ENCODE measurements at regions not wholly inside any gene's neighbourhood (a gene's known extent, or its start where the extent isn't known, plus 50 kb on each side); places are given as distances from the start of the nearest gene placed in this dataset.

DNA sequence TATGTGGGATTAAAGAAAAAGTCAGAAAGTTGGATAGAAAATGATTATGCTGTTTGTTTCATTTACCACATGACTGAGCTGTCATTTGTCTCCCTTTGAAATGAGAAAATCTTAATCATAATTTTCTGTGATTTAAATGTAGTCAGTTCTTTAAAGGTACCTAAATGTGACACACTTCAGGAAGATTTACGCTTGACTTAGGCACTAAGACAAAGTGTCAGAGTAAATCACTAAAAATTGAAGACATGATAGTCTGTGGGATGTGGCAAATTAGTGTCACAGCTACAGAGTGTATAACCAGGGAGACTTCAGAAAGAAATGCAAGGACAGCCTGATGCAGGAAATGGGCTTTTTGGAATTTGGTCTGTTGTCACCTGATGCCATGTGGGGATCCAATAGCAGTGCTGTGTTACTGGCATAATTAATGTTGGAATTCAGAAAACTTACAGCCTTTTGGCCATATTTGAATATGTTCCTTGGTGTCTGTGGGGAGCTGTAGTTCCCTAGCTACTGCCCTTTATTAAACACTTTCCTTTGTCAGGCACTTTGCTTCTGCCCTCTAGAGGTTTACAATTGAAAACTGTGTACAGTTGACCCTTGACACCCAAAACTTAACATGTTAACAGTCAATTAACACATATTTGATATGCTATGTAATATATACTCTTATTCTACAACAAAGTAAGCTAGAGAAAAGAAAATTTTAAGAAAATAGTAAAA, 493.8 kb downstream of the UTRN start:
- TF ChIP-seq FOXM1 (IDR thresholded peaks at IDR 0.05; ENCODE audit: borderline replicate concordance, low read depth) (no peak), YY1 (IDR thresholded peaks at IDR 0.05; ENCODE audit: low read depth) (no peak), TAF1 (IDR thresholded peaks at IDR 0.05; ENCODE audit: low read depth) (no peak), ZBTB7A (IDR thresholded peaks at IDR 0.05; ENCODE audit: low read depth) (no peak), EP300 (IDR thresholded peaks at IDR 0.05; ENCODE audit: borderline replicate concordance) (no peak), TEAD4 (IDR thresholded peaks at IDR 0.05) (no peak), CREB1 (IDR thresholded peaks at IDR 0.05; ENCODE audit: low read depth) (no peak), EGR1 (IDR thresholded peaks at IDR 0.05) (no peak), NFIC (IDR thresholded peaks at IDR 0.05) (no peak)
- TF ChIP-seq, protein P1, sequence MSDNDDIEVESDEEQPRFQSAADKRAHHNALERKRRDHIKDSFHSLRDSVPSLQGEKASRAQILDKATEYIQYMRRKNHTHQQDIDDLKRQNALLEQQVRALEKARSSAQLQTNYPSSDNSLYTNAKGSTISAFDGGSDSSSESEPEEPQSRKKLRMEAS (IDR thresholded peaks at IDR 0.05): no peak
- TF ChIP-seq, protein P2, sequence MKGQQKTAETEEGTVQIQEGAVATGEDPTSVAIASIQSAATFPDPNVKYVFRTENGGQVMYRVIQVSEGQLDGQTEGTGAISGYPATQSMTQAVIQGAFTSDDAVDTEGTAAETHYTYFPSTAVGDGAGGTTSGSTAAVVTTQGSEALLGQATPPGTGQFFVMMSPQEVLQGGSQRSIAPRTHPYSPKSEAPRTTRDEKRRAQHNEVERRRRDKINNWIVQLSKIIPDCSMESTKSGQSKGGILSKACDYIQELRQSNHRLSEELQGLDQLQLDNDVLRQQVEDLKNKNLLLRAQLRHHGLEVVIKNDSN (IDR thresholded peaks at IDR 0.05): no peak
- TF ChIP-seq, protein P3, sequence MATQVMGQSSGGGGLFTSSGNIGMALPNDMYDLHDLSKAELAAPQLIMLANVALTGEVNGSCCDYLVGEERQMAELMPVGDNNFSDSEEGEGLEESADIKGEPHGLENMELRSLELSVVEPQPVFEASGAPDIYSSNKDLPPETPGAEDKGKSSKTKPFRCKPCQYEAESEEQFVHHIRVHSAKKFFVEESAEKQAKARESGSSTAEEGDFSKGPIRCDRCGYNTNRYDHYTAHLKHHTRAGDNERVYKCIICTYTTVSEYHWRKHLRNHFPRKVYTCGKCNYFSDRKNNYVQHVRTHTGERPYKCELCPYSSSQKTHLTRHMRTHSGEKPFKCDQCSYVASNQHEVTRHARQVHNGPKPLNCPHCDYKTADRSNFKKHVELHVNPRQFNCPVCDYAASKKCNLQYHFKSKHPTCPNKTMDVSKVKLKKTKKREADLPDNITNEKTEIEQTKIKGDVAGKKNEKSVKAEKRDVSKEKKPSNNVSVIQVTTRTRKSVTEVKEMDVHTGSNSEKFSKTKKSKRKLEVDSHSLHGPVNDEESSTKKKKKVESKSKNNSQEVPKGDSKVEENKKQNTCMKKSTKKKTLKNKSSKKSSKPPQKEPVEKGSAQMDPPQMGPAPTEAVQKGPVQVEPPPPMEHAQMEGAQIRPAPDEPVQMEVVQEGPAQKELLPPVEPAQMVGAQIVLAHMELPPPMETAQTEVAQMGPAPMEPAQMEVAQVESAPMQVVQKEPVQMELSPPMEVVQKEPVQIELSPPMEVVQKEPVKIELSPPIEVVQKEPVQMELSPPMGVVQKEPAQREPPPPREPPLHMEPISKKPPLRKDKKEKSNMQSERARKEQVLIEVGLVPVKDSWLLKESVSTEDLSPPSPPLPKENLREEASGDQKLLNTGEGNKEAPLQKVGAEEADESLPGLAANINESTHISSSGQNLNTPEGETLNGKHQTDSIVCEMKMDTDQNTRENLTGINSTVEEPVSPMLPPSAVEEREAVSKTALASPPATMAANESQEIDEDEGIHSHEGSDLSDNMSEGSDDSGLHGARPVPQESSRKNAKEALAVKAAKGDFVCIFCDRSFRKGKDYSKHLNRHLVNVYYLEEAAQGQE (IDR thresholded peaks at IDR 0.05; ENCODE audit: low read depth): no peak
